PC-3 (cell line): ENCODE measurements at regions not wholly inside any gene's neighbourhood (a gene's known extent, or its start where the extent isn't known, plus 50 kb on each side); places are given as distances from the start of the nearest gene placed in this dataset.

ENCODE experiments used
- EZH2 ChIP-seq: fragments of 300-600 bp; sonication (generic); IDR thresholded peaks from one replicate; pipeline ENCODE4 v1.6.1; 2017; ENCODE audit warnings: antibody characterized with exemption, mild to moderate bottlenecking, low read length; ENCODE audit not compliant: unreplicated experiment
- TF ChIP-seq, protein P1 (sequence below): fragments of 300-600 bp; sonication (generic); conservative IDR thresholded peaks from 2 replicates; pipeline ENCODE4 v1.5.1; 2017; ENCODE audit warnings: antibody characterized with exemption, low read depth, mild to moderate bottlenecking, low read length

DNA sequence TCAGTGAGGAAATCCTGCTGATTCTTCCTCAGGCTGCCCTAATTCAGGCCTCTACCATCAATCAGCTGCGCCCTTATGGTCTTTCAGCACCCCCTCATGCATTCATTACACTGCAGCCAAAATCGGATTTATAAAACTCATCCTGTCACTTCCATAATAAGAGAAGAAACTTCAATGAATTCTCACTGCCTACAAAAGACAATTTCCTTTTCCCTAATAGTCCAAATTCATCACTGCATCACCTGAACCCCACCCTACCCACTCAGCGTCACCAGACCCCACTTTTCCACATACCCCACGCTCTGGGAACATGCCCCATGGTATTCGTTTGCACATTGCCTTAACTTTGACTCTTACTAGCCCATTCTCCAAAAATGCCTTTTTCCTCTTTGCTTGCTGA, 92.0 kb downstream of the C13orf42 start:
- TF ChIP-seq, protein P1, sequence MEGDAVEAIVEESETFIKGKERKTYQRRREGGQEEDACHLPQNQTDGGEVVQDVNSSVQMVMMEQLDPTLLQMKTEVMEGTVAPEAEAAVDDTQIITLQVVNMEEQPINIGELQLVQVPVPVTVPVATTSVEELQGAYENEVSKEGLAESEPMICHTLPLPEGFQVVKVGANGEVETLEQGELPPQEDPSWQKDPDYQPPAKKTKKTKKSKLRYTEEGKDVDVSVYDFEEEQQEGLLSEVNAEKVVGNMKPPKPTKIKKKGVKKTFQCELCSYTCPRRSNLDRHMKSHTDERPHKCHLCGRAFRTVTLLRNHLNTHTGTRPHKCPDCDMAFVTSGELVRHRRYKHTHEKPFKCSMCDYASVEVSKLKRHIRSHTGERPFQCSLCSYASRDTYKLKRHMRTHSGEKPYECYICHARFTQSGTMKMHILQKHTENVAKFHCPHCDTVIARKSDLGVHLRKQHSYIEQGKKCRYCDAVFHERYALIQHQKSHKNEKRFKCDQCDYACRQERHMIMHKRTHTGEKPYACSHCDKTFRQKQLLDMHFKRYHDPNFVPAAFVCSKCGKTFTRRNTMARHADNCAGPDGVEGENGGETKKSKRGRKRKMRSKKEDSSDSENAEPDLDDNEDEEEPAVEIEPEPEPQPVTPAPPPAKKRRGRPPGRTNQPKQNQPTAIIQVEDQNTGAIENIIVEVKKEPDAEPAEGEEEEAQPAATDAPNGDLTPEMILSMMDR: no peak
- TF ChIP-seq EZH2: no peak
